ENCODE measurements at regions not wholly inside any gene's neighbourhood (a gene's known extent, or its start where the extent isn't known, plus 50 kb on each side); places are given as distances from the start of the nearest gene placed in this dataset.

DNA sequence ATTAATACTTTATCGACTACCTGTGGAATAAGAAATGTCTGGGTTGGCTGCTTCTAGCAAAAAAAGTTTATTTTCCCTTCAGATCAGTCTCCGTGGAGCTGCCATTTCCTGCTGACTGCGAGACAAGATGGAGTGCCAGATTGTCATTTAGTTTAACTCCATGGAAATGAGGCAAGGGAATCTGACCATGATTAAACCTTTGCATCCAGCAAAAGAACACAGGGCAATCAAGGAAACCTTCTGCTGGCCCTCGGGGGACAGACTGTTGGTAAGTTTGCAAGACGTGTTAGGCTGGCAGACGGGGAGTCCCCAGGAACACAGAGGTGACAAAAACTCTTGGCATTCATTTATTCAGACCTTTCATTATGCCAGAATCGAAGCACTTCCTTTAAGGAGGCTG is 52.2 kb upstream of the SPACA1 start:
- no peak for DNase-seq

DNA sequence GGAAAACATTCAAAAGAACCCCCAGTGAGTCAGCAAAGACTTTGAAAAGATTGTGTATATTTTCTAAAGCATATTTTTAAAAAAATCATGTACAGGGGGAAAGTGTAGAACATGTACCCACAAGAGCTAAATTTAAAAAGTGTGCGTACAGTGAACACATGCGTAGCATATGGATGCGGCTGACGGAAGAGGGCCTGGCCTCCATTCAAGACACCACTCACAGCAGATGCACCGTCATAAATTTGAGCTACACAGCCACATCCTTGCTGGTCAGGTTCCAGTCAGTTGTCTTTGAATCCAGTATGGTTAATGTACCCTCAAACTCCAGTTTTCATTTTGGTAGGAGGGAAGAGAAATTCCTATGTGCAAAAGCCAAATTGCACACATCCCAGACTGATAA is 54.3 kb upstream of the SPACA1 start:
- no peak for DNase-seq

- DNase-seq, result no peak
Observed at GRCh38 chr6:87990871-87991270, 56.8 kb upstream of the SPACA1 start.

GRCh38 chr6:87982134-87982533 is 65.5 kb upstream of the SPACA1 start:
- DNase-seq, result no peak

- no peak for DNase-seq
Observed at GRCh38 chr6:87979737-87980136, 67.9 kb upstream of the SPACA1 start.

GRCh38 chr6:87976616-87977015 is 71.0 kb upstream of the SPACA1 start:
- DNase-seq, result no peak

DNA sequence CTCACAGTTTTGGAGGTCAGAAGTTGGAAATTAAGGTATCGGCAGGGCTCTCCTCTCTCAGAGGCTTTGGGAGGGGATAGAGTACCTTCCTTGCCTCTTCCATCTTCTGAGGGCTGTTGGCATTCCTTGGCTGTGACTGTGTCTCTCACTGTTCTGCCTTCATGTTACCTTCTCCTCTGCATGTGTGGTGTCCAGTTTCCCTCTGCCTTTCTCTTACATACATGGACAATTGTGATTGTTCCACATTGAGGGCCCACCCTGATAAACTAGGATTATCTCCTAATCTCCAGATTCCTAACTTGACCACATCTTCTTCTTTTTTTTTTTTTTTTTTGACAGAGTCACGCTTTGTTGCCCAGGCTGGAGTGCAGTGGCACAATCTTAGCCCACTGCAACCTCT is 72.1 kb upstream of the SPACA1 start:
- no peak for DNase-seq

GRCh38 chr6:87972279-87972678 is 75.4 kb upstream of the SPACA1 start:
- DNase-seq, result no peak

DNA sequence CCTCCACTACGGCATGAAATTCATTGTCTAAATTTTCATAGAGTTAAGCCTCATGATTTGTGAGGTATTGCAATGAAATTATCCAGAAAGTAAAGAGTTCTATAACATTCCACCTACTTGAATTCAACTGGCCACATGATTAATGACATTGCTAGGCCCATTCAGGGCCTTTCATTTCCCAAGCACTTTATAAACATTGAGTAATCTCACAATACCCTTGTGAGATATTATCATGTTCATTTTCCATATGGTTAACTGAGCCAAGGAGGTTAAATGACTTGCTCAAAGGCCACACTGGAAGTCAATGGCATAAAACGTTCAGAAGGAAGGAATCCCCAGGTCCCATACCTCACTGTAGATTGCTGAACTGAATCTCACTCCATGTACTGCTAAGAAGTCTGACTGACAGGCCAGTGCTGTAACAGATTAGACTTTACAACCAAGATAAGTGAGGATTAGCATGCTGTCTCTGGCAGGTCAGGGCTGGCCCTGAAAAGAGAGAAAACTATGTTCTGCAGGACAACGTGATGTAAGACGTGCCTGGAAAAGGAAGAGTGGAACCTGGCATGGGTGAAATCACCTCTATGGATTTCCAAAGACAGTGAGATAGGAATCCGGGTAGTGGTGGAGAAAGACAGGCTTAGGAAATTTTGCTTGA is 75.9 kb upstream of the SPACA1 start:
- DNase-seq, result no peak

DNA sequence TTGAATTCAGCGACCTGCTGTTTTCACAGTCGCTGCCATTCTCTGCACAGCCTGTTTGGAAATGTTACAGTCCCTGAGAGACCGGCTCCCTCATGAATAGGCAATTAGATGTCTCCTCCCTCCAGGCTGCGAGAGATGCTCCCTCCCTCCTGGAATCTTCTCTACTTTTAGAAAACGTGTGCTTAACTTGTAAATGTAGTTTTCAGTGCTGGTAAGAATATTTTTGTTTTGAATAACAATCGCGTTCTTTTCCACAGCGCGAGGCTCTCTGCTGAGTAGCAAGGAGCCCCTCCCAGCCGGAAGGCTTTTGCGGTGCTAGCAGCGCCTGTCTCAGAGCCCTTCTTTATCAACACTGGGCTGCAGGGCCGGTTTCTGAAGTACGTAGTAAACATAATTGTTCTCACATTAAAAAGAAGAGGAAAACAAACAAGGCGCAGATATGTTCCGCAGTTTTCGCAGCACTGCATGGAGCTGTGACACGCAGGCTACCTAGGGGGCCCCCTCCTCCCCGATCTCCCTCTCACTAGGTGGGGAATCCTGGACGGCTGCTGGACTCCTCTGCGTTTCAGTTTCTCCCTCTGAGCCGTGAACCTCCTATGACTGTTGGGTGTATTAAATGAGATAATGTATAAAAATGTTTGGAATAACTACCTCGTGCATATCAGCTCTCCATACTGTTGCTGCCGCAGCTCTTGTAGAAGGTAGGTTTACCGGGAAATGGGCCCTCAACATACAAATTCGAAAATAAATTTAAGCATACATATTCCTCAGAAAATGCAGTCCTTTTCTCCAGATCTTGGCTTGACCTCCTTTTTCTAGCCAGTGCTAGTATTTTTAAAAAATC is 79.0 kb upstream of the SPACA1 start:
- no peak for DNase-seq

- no peak for DNase-seq
Observed at GRCh38 chr6:87965806-87966205, 81.8 kb upstream of the SPACA1 start.

GRCh38 chr6:87959083-87959482 is 88.6 kb upstream of the SPACA1 start:
- no peak for DNase-seq

DNA sequence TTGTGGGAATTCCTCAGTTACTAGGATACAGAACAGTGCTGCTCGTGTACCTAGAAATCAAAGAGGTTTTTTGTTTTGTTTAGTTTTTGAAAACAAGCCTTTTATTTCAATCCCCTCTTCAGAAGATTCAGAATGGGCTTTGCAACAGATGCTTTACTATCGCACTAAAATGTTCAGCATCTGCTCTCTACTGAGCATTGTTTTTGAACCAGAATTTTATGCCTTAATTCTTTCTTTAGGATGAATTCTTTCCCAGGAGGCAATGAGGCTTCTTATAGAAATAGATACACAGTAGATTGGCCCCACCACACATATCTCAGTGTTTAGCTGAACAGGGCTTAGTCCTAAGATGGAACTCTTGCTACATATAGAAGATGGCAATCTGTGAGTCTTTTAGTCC is 95.9 kb upstream of the SPACA1 start:
- DNase-seq, result no peak

GRCh38 chr6:87950614-87951013 is 97.0 kb upstream of the SPACA1 start:
- no peak for DNase-seq

- no peak for DNase-seq
Observed at GRCh38 chr6:87949194-87949593, 98.4 kb upstream of the SPACA1 start.

DNA sequence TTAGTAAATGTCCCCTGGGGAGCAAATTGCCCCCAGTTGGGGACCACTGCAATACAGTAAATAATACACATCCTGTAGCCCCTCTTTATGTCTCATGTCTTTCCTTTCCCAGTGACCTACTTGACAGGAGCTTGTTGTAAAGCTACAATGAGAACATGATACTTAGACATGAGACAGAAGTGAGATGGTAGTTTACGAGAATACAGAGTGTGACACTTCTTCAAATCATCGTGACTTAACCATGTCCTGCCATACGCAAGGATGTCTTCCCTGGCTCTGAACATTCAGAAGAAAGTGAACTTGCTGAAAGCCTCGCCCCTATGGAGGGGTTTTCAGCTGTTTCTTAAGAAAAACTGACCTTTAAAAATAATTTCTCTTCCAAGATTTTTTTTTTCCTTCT is 101.0 kb upstream of the SPACA1 start:
- no peak for DNase-seq

DNA sequence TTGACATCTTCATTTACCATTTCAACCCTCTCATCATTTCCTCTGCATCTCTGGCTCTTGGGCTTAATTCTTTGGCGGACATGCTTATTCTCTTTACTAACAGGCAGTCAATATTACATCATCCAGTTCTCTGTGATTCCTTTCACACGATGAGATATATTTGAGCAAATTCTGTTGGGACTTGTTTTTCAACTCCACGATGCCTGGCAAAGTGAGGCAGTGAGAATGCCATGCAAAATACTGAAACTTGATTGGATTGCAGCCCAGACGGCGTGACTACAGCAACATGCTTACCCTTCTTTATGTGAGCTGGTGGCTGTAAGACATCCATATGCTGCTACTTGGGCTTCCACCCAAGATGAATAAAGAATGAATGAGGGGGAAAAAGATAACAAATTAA is 101.7 kb upstream of the SPACA1 start:
- no peak for DNase-seq

DNA sequence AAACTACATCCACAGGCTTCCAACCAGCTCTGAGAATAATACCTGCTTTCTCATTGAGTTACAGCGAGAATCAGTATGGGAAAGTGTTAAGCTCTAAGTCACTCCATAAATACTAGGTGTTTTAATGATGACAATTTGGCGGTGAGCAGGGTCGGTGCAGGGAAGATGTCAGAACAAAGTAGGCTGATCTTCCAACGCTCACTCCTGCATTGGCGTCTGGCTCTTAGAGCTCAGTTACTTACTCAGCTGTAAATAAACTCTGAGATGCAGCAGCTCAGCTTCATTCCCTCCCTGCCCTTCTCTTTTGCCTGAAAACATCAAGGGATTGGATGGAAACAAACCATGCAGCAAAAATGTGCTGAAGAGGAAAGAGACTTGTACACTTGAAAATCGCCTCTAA is 102.5 kb upstream of the SPACA1 start:
- DNase-seq, result no peak

- no peak for DNase-seq
Observed at GRCh38 chr6:87944541-87944954, 103.1 kb upstream of the SPACA1 start.

DNA sequence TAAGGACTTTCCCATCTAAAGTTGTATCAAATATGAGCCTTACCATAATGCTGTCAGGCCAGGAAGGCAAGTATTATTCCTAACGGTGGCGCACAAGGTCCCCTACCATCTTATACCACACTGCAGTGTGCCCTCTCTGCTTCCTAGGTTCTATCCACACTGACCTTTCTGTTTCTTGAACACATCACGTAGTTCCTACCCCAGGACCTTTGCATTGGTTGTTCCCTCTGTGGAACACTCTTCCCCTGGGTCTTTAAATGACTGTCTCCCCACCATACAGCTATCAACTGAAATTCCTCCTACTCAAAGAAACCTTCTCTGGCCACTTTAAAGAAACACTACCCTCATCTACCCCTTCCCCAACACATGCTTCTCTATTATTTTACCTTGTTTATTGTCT is 104.5 kb upstream of the SPACA1 start:
- DNase-seq, result no peak

DNA sequence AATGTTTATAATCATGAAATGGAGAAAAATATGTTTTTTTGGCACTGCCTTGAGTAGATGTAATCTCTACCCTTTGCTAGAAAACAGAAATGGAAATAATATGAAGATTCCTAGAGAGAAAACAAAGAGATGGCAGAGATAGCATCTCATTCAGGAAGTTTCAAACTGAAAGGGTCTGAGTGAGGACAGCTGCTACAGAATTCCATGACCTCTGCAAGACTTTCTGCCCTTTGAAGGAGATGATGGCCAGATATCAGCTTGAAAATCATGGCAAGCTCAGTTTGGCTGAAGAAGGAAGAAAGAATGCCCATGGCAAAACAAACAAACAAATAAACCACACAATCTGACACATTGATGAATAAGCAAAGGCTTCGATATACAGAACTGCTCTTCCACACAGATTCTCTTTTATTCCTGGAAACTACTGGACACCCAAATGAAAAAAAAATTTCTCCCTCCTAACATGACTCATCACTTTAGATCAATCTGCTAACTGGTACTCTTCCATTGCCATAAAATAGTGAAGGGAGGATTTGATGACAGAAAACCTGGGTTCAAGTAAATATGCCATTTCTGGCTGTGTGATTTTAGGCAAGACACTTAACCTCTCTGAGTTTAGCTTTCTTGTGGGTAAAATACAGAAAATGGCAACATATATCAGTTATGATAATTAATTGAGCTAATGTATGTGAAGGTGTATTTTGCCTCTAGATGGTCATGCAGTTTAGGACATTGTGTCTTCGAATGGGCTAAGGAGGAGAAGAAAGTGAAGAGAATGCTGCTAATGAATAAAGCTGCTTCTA is 105.9 kb upstream of the SPACA1 start:
- no peak for DNase-seq

GRCh38 chr6:87939776-87940175 is 107.9 kb upstream of the SPACA1 start:
- no peak for DNase-seq

DNA sequence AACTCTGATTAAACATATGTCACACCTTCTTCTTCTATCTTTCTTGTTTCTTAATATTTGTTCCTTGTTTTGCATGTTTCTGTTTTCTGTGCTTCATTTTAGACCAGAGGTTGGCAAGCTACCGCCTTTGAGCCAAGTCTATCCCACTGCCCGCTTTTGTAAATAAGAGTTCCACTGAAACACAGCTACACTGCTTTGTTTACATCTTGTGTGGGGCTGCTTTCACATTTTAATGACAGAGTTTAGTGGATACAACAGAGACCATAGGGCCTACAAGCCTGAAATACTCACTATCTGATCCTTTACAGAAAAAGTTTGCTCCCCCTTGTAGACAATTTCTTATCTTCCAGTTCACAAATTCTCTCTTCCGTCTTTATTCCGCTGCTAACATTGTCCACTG is 109.4 kb upstream of the SPACA1 start:
- DNase-seq, result no peak

DNA sequence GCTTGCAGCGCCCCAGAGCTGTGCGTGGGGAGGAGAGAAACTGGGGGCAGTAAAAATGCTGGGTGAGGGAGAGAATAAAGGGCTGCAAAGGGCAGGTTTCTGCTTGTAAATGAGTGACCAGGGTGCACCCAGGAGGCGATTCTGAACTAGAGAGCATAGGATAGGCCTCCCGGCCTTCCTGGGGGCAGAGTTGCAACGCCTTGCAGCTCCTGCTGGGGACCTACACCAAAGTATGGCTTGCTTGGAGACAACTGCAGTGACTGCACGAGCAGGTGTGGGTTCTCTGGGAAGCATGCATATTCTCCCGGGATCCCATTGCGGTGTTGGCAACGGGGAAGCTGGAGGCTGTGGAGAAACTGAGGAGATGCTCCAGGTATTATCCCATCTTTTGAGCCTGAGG is 111.6 kb upstream of the SPACA1 start:
- no peak for DNase-seq

Measured in stimulated activated CD4-positive, alpha-beta T cell treated with anti-CD3 and anti-CD28 coated beads, Interleukin-2, amount 100 ng/mL, for 48 hours (primary cell).